ENCODE measurements at regions not wholly inside any gene's neighbourhood (a gene's known extent, or its start where the extent isn't known, plus 50 kb on each side); places are given as distances from the start of the nearest gene placed in this dataset.
"Not testable (repeated sequence)": the region's sequence is repeated elsewhere in the genome, so short reads cannot be mapped to it uniquely, and the experiment has no call there.

GRCh38 chr11:129643031-129643721 lies 172.5 kb upstream of the TMEM45B start:
- Histone ChIP-seq H3K27ac (no peak overlapping the region), H3K4me3 (no peak overlapping the region), H3K9me3 (no peaks in the 10 kb centered on the region), H3K36me3 (no peaks in the 10 kb centered on the region), H3K27me3 (no peaks in the 10 kb centered on the region), H3K4me1 (no peaks in the 10 kb centered on the region)
- TF ChIP-seq CTCF (IDR thresholded peaks at IDR 0.05), result no peak
- no peak for DNase-seq
- intact Hi-C loops (cut with DNase I; ENCODE audit: low total_unique reads), result no loop called here

- no peak overlapping the region for H3K27ac ChIP-seq
- H3K4me1 ChIP-seq, result no peaks in the 10 kb centered on the region
- no peaks in the 10 kb centered on the region for H3K36me3 ChIP-seq
- H3K27me3 ChIP-seq, result no peaks in the 10 kb centered on the region
- H3K9me3 ChIP-seq, result no peaks in the 10 kb centered on the region
- no peak overlapping the region for H3K4me3 ChIP-seq
- DNase-seq, result no peak
- intact Hi-C loops (cut with DNase I; ENCODE audit: low total_unique reads), result no loop called here
- TF ChIP-seq CTCF (IDR thresholded peaks at IDR 0.05), result no peak
Observed at GRCh38 chr11:129644326-129644725, 171.3 kb upstream of the TMEM45B start.

GRCh38 chr11:129645943-129646342 lies 169.7 kb upstream of the TMEM45B start:
- no peak for DNase-seq
- Histone ChIP-seq H3K27ac (no peak overlapping the region), H3K9me3 (no peaks in the 10 kb centered on the region), H3K4me1 (no peaks in the 10 kb centered on the region), H3K36me3 (no peaks in the 10 kb centered on the region), H3K27me3 (no peaks in the 10 kb centered on the region), H3K4me3 (no peak overlapping the region)
- intact Hi-C loops (cut with DNase I; ENCODE audit: low total_unique reads), result no loop called here
- TF ChIP-seq CTCF (IDR thresholded peaks at IDR 0.05), result no peak

GRCh38 chr11:129650044-129650443 lies 165.6 kb upstream of the TMEM45B start:
- intact Hi-C loops (cut with DNase I; ENCODE audit: low total_unique reads), result not testable (repeated sequence)

GRCh38 chr11:129652835-129653234 lies 162.8 kb upstream of the TMEM45B start:
- no peaks in the 10 kb centered on the region for H3K27me3 ChIP-seq
- no peaks in the 10 kb centered on the region for H3K4me1 ChIP-seq
- no peak overlapping the region for H3K27ac ChIP-seq
- intact Hi-C loops (cut with DNase I; ENCODE audit: low total_unique reads), result no loop called here
- no peak for DNase-seq
- H3K36me3 ChIP-seq, result no peaks in the 10 kb centered on the region
- peaks cover 0 to 17% (median 16%) of the 10 kb centered on the region in 3 donors for H3K9me3 ChIP-seq
- H3K4me3 ChIP-seq, result no peak overlapping the region
- no peak for TF ChIP-seq CTCF (IDR thresholded peaks at IDR 0.05)

More at GRCh38 chr11:129650044-129650443, 165.6 kb upstream of the TMEM45B start:
- not testable (repeated sequence) for H3K36me3 ChIP-seq, H3K27ac ChIP-seq, DNase-seq, H3K4me1 ChIP-seq, H3K4me3 ChIP-seq, H3K27me3 ChIP-seq
- peaks cover 0 to 14% (median 9%) of the 10 kb centered on the region in 3 donors for H3K9me3 ChIP-seq

- no peak overlapping the region for H3K4me3 ChIP-seq
- intact Hi-C loops (cut with DNase I; ENCODE audit: low total_unique reads), result no loop called here
- H3K27me3 ChIP-seq, result no peaks in the 10 kb centered on the region
- DNase-seq, result no peak
- H3K36me3 ChIP-seq, result no peaks in the 10 kb centered on the region
- H3K9me3 ChIP-seq, result peaks cover 0 to 17% (median 16%) of the 10 kb centered on the region in 3 donors
- H3K27ac ChIP-seq, result no peak overlapping the region
- TF ChIP-seq CTCF (IDR thresholded peaks at IDR 0.05), result no peak
- H3K4me1 ChIP-seq, result no peaks in the 10 kb centered on the region
Observed at GRCh38 chr11:129655247-129655832, 160.3 kb upstream of the TMEM45B start.

Measured in tibial artery (tissue), 4 donors.